Stimulated activated CD8-positive, alpha-beta memory T cell treated with anti-CD3 and anti-CD28 coated beads, Interleukin-12 subunit alpha, Interleukin-12 subunit beta, amount 100 ng/mL, for 1 hour (primary cell): ENCODE measurements at regions not wholly inside any gene's neighbourhood (a gene's known extent, or its start where the extent isn't known, plus 50 kb on each side); places are given as distances from the start of the nearest gene placed in this dataset.

Experiments used
- DNase-seq: peaks from one replicate; pipeline ENCODE4 v3.0.0-alpha.2; 2020; ENCODE audit warnings: low read depth

DNA sequence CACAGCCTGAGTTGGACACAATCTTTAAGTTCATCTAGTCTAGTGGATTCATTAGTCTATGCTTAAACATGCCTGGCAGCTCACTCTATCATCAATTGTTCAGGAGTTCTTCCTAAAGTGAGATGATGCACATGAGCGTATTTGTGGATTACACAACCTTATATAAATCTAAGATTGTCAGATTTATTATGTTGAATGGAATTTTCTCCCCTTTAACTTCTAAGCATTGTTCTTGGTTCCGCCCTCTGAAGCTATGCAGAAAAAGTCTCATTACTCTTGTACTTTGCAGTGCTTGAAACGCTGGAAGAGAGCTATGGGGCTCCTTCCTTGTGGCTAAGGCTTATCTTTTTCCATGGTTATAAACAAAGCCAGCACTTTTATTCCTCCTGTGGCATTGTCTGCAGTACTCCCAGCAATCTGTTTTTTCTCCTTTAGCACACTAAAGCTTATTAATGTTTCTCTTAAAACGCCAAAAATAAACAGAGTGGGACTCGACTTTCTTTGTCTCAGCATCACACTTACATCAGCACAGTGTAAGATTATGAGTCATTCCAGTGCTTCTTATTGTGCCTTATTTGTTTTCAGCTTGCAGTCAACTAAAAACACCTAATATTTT, 316.8 kb upstream of the CAMK1G start:
- no peak for DNase-seq

DNA sequence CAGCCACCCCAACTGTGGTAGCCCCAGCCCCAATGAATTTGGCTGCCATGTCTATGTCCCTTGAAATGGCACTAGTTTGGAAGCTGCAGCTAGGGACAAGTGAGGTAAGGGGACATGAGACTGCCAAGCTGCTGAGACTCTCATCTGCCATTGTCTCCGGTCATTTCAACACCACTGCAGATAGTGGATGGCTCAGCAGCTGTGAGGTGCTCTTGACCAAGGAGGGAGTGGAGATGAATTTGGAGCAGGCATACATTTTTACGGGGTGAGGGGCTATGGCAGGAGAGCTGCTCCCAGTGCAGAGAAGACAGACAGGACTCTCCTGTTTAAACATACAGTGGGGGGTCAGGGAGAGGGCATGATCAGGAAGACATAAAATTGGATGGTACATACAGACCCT, 315.5 kb upstream of the CAMK1G start:
- DNase-seq = no peak

DNA sequence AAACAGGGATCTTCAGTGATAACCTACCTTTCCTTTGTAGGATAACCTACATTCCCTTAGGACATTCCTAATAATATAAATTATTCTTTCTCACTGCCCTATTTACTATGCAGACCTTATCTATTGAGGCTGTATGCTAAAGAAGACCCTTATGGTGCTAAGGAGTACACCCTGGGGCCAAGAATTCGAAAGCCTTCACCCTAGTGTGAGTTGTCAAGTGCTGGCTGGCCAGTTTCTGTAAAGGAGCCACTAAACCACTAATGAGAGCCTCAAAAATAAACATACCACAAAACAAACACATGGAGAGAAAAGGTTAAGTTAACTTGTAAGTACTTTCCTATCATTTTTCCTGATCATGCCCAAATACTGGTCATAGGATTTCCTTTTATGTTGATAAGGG, 315.0 kb upstream of the CAMK1G start:
- no peak for DNase-seq

DNA sequence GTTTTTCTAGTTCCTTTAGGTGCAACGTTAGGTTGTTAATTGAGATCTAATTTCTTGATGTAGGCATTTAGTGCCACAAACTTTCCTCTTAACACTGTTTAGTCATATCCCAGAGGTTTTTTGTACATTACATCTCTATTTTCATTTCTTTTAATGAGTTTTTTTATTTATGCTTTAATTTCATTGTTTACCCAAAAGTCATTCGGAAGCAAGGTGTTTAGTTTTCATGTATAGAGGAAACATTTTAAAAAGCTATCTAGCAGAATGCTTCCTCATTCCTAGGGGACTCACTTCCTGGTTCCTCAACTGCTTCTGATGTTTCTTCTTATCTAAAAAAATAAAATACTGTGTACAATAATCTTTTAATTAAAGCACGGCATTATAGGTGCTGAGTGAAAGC, 307.2 kb upstream of the CAMK1G start:
- DNase-seq = no peak

DNA sequence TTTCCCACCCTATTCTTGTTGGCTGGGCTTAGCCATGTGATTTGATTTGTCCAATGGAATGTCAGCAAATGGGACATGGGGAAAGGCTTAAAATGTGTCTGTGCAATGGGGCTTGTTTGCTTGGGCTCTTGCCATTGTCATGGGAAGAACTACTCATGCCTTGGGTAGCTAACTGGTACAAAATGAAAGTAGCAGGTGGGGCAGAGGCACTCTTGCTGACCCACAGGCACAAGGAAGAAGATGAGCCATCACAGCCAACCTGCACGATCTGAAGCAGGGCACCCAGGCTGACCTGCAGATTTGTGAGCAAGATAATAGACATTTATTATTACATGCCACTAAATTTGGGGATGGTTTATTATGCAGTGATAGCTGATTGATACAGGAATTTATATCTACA, 305.9 kb upstream of the CAMK1G start:
- no peak for DNase-seq

DNA sequence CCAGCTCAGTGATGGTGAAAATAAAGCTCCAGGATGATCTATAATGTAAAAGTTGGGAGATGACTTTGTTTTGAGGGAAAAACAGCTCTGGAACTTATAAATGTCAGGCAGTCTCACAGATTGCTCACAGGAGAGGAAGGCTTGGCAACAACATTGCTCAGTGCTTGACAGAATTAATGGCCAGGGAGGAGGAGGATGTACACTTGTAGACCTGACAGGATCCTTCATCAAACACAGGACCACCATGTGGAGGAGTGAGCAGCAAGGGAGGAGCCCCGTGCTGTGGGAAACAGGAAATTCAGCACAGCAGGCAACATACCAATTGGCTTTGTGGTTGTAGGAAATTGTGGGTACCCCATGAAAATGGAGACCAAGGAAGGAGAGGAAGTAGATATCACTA, 291.8 kb upstream of the CAMK1G start:
- DNase-seq = no peak

DNA sequence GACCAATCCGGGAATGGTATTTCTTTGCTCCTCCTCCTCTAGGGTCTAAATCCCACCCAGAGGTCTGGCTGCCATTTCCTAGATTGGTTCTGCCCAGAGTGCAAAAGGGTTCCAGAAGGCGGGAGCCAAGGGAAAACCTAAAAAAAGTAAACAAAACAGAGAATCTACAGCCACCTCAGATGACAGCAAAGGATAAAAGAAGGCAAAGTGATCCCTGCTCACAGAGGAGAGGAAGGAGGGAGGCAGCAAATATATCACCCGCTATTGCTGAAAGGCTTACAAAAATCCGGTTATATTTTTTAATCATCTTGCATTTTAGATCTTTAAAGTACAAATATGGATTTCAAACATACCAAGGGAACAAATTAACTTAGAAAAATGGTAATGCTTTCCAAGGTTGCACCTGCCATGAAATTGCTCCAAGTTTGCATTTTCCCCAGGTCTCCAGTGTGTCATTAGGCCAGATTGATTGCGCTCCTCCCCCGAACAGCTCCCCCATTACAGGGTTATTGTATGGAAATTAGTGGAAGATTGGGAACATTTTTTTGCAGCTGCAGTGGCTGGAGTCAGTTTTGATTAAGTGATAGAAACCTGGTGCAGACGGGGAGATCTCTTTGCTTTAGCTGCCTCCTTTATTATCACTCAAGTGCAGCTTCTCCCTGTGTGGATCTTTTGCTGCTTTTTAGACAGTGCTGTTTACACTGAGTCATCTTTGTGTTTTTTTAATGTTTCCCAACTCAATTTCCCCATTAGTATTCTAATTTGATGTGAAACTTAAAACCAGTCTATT, 280.5 kb upstream of the CAMK1G start:
- no peak for DNase-seq

DNA sequence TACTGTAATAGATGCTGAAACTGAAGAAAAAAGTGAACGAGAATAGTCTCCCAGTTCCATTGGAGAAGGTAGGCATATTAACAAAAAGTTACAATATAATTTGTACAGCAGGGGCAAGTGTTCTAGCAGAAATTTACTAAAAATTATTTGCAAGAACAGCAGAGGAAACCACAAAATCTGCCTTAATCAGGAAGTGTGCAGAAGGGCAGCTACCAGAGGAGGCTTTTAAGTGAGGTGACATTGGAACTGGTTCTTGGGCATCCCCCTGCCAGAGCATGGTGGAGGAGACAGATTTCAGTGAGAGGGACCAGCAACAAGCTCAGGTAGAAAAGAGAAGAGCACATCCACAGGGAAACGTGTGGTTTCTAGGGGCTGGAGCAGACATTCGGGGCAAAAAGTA, 279.3 kb upstream of the CAMK1G start:
- DNase-seq = no peak

DNA sequence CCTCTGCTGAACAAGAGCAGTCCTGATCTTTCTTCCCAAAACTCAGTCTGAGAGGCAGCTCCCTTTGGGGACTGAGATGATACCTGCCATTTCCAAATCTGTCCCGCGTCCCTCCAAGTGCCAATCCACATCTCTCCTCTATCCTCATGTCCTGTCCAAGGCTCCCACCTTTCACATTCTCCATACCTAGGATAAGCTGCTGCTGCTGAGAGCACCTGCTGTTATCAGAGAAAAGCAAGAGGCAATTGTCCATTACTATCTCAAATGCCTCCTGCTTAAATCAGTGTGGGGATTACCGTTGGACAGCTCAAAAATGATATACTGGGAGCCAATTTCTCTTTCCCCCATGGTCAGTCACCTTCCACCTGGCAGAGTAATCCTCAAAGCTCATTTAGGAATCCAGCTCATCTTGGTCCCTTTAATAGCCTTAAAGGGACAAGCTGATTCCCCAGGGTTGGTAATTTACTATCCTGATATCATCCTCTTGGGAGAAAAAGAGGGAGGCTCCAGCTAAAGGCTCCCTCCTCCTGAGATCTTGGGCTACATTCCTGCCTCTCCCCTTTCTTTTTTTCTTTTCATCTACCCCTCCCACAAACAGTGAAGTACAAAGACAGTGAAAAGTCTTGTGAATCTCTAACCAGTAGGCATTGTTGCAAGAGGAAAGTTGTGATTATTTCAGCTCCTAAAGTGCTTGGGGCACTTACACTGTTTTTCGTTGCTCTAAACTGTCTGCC, 278.1 kb upstream of the CAMK1G start:
- no peak for DNase-seq

DNA sequence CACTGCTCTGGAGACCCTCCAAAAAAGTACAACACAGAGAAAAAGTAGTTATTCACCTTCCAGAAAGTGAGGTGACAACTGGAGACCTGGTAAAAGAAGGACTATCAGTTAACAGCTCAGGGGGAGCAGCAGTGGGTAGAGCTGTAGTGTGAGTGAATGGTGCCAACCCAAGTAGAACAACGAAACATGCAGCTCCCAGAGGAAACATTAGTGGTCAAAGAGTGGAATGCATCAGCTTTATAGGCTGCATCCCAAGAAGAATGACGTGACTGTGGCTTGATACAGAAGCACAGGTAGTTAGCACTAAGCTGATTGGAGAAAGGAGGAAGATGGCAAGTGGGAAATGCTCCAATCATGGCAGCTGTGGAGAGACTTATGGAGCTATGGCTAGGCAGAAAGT, 275.7 kb upstream of the CAMK1G start:
- DNase-seq = no peak

DNA sequence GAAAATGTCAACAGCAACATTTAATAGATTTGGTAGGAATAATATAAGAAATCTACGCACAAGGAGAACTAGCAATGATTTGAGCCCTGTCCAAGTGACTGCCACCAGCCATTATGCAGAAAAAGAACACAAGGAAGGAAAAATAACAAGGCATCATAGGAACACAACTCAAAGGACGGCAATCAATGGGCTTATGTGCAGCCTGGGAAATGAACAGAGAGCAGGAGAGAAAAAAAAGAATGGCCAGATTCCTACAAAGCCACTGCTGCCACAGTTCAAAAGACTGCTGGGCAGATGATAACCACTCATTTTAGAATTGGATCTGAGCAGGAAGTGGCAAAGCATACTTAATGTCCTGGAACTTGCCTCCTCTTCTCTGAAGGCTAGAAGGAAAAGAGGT, 274.3 kb upstream of the CAMK1G start:
- DNase-seq = no peak

DNA sequence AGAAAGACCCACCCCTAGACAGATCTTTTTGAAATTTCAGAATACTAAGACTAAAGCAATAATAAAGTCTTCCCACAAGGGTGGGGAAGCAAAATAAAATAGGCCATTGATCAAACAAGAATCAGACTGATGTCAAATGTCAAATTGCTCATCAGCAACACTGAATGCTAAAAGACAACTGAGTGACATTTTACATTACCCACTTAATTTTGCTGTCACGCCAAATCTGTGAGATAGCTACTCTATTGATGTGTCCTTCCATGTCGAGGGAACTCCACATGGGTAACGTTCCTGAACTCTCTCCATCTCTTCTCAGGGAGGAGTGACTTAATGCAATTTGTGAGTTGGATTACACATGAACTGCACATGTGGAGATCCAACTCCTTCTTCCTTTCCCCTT, 271.7 kb upstream of the CAMK1G start:
- DNase-seq = no peak

DNA sequence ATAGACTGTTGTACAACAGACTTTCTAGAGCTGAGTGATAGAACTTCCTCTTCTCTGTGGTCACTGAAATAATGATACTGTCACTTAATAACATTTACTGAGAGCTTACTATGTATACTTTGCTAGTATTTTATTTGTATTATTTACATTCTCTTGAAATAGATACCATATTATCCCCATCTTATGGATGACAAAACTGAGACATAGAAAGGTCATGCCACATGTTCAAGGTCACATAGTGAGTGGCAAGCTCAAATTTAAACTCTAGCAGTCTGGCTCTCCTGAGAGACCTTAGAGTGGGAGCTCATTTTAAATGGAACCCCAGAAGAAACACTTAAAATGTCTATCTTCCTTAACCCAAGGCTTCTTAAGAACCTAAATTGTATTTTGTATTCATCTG, 266.6 kb upstream of the CAMK1G start:
- DNase-seq = no peak

DNA sequence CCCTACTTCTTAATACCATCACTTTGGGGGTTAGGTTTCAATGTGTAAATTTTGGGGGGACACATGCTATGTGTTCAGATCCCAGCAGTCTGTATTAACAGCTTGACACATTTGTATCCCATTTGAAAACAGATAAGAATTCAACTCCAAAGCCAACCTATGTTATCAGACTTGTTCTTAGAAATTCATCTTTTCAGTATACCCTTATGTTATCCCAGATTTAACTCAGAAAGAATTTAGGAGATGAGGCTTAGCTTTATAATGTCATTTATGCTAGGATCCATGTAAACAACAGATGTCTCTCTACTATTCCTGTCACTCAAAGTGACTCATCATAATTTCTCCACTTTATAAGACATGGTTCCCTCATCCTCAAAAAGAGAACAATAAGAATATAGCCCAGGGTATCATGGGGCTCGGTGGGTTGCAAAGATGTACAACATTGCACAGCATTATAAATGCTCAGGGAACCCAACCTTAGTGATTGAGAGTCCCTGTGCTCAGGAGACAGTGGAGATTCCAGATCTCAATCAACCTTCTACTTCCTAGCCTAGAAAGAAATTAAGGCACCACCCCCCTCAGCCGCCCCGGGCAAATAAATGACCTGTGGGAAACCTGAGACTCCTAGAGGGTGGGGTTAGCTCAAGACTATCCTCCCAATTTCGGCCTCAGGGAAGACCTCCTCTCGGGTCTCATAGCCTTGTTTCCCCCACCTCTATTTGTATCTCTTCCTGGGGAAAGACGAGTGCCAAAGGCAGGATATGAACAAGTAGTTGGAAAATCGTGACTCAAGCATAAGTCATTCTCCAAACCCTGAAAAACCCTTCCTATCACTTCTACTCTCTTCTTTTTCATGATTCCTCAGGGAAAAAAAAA, 265.1 kb upstream of the CAMK1G start:
- no peak for DNase-seq

DNA sequence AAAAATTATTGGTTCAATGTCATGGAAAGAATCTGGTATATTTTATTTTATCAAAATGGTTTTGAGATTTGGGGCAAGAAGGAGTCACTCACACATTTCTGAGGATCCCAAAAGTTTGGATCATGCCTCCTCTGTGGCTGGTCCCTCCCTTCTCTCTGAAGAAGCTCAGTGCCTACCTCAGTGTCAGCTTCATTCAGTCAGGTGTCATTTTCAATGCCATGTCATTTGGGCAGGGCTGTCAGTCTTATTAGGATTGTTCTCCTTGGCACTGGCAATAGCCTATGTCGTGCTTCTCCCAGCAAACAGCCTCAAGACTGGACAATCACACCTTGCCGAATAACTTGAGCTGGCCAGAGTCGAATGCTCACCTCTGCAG, 264.5 kb upstream of the CAMK1G start:
- DNase-seq = no peak

DNA sequence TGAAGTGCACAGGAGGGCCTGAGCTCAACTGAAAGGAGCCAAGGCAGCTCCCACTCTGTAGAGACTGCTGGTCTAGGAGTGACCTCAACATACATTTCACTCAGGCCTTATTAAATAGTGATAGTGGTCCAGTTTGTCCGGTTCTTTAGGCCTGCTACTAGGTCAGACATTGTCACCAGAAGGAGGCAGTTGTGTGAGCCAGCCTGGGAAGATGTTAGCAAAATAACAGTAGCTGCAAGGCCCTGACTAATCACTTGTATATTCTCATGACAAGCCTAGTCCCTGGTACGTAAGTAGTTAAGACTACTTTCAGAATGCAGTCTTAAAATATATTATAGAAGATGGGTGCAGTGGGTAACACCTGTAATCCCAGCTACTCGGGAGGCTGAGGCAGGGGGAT, 264.0 kb upstream of the CAMK1G start:
- DNase-seq = no peak

DNA sequence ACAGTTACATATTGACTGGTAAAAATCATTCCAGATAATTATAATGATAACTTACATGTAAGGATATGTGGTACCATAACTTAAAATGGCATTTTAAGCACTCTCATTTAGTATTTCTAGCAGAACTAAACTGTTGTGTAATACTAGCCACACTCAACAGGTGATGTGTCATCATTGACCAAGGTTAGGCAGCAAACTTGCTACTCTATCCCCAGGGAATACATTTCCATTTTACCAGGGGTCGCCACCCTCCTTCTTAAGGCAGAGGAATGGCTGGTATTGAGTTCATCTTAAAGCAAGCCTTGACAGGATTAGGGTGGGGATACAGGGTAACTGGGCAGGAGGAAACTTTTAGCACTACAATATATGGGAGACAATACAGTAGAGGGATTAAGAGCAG, 259.8 kb upstream of the CAMK1G start:
- DNase-seq = no peak

DNA sequence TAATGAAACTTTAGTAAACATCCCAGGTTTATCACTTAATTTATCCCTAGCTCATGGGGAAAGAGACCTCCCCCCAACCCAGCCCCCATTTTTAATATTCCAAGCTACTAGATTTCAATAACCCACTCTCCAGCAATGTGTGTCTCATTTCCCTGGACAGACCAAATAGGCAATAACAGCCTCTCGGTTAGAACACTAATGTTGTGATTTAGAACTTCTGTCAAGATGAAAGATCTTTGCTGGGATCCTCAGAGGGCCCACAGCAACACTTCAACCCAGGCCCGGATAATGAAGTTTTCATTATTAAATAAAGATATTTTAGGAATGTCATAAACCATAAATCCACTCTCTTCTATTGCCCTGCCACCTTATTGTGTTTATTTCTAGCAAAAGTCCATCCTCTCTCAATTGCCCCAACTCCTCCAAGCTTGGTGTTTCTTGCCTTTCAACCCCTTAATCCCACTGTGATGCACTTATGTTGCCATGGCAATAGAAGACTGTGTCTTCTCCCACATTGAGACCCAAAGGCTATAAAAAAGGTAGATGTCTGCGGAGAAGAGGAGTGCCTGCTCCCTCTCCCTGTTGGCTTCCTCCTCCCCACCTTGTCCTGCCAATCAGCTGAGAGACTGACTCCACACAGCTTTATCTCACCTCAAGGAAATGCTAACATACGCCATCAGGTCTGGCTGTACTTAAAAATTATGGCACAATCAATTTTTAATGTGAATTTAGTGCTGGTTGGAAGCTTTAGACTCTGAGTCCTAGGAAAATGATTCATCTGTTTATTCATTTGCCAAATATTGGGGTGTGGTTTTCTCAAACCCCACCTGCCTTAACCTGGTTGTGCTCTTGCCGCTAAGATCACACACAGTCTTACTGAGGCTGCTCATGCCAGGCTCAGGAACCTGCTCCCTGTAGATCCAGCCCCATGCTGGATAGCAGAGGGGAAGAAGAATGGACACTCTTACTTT, 258.3 kb upstream of the CAMK1G start:
- DNase-seq = no peak

DNA sequence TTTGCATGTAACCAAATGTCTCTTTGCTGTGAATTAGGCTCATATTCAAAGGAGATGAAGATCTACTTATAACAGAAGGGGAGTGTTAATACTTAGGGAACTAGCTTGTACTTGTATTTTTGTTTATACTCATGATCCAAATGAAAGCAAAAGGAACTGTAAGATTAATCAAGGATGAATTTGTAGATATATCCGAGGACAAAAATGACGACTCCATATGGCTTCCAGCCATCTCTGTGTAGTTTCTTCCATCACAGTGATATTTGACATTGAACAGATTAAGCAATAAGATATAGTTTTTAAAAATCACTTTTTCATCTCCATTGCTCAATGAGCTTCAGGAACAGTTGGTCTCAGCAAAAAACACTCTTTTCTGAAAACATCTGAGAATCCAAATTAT, 257.4 kb upstream of the CAMK1G start:
- DNase-seq = no peak

DNA sequence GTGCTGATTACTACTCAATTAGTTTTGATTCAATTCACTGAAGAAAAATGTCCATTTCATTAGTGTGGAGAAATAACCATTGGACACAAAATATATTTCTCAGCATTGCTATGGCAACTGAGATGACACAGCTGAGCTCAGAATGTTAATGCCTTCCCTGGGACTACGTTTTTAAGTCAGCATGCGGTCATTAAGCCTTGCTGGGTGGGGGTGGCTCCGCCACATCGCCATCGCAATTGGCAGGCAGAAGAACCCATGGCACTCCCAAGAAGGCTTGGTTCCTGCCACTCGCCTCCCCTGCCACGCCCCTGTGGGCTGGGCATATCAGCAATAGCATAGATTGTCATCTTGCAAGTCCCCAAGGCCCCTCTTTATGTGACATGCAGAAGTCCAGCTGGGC, 256.7 kb upstream of the CAMK1G start:
- no peak for DNase-seq

DNA sequence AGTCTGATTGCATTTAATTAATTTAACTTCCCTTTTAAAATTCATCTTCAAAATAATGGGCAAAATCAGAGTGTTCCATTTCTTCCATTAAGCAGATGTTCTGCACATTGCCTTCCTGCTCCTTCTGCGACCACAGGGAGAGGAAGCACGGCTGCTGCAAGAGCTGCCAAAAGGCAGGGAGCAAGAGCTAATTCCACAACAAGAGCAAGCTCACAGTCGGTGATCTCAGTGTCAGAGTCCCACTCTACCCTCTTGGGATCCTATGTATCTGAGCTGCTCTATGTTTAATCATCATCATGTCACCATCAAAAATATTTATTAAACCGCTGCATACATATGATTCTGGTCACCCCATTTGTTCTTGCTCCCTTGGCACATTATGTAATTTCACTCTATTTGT, 255.3 kb upstream of the CAMK1G start:
- no peak for DNase-seq
